ENCODE measurements at regions not wholly inside any gene's neighbourhood (a gene's known extent, or its start where the extent isn't known, plus 50 kb on each side); places are given as distances from the start of the nearest gene placed in this dataset.

DNA sequence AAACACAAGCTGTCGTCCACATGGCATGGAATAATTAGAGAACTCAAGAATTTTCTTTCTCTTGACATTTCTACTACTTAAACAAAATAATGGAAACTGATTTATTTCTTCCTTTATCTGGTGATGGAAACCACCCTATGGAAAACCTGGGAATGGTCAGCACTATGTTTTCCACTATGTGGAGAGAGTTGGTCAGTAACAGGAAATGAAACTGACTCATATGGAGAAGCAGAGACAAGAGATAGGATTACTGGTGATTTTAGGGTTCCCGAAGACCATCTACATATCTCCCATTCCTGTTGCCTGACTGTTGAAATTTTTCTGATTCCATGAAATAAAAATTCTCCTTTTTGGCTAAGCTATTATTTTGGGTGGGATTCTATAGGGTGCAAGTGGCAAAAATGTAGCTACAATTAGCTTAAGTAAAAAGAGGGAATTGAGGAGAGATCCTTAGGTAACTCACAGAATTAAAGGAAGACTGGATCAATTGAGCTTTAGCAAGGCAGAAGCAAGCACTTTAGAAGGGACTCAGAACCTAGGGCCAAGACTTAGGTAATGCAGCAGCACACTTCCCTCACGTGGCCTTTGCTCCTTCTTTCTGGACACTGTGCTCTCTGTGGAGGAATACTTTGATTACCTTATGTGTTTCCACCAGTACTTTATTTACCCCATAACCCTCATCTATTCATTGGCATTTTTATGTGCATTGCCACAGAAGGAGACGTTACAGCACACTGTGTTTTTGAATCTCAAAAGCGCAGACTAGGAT lies 89.6 kb downstream of the LEPR start:
- Mint-ChIP-seq H3K4me1 (no peaks in the 10 kb centered on the region), H3K27me3 (peaks cover 7% of the 10 kb centered on the region), H3K27ac (ENCODE audit: low read depth) (no peak overlapping the region), H3K4me3 (no peak overlapping the region), H3K9me3 (no peaks in the 10 kb centered on the region), H3K36me3 (ENCODE audit: insufficient read depth) (no peaks in the 10 kb centered on the region)
- no peak for ATAC-seq (replicated peaks; ENCODE audit: extremely low read depth, poor library complexity, severe bottlenecking)
- no peak for DNase-seq (ENCODE audit: low spot score in 2 of 2)

GRCh38 chr1:65510961-65511360 lies 90.5 kb downstream of the LEPR start:
- H3K9me3 Mint-ChIP-seq, result no peaks in the 10 kb centered on the region
- no peak overlapping the region for H3K4me3 Mint-ChIP-seq
- H3K27me3 Mint-ChIP-seq, result peaks cover 7% of the 10 kb centered on the region
- H3K27ac Mint-ChIP-seq (ENCODE audit: low read depth), result no peak overlapping the region
- H3K4me1 Mint-ChIP-seq, result no peaks in the 10 kb centered on the region
- no peak for DNase-seq (ENCODE audit: low spot score in 2 of 2)
- no peak for ATAC-seq (replicated peaks; ENCODE audit: extremely low read depth, poor library complexity, severe bottlenecking)
- no peaks in the 10 kb centered on the region for H3K36me3 Mint-ChIP-seq (ENCODE audit: insufficient read depth)

GRCh38 chr1:65512383-65512782 lies 91.9 kb downstream of the LEPR start:
- no peaks in the 10 kb centered on the region for H3K36me3 Mint-ChIP-seq (ENCODE audit: insufficient read depth)
- H3K27ac Mint-ChIP-seq (ENCODE audit: low read depth), result no peak overlapping the region
- peaks cover 7% of the 10 kb centered on the region for H3K27me3 Mint-ChIP-seq
- H3K9me3 Mint-ChIP-seq, result no peaks in the 10 kb centered on the region
- ATAC-seq (replicated peaks; ENCODE audit: extremely low read depth, poor library complexity, severe bottlenecking) (no peak), DNase-seq (ENCODE audit: low spot score in 2 of 2) (no peak)
- H3K4me1 Mint-ChIP-seq, result no peaks in the 10 kb centered on the region
- H3K4me3 Mint-ChIP-seq, result no peak overlapping the region

DNA sequence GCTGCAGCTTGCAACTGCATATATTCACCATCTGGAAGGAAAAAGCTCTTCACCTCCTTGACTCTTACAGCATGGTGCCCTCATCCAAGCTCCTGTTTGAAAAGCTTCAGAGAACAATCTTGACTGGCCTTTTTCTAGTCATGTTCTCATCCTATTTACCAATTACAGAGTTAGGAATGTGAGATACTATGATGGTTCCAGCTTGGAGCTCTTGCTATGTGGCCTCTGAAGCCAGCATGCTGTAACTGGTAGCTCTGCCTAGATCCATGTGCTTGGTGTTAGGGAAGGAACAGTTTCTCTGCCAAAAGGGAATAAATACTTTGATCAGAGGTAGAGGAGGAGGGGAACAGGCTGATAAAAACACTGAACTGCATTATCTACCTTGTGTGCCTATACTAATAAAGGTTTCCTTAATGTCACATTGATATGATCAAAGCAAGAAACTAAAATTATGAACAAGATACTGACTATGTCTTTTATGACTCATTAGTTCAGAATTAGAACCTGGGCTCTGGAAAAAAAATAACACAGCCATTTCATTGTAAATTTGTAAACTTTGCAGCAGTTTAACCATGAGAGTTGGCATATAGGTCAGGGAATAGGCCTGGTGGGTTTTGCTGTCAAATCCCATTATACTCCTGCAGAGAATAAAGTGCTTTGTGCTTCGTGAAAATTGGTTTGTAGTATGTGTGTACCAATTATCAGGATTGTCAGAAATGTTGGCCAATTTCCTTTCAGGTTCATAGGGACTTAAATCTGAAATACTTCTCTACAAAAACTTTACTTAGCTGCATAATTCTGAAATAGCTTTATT lies 92.7 kb downstream of the LEPR start:
- H3K9me3 Mint-ChIP-seq, result no peaks in the 10 kb centered on the region
- ATAC-seq (replicated peaks; ENCODE audit: extremely low read depth, poor library complexity, severe bottlenecking) (no peak), DNase-seq (ENCODE audit: low spot score in 2 of 2) (no peak)
- no peaks in the 10 kb centered on the region for H3K4me1 Mint-ChIP-seq
- peaks cover 7% of the 10 kb centered on the region for H3K27me3 Mint-ChIP-seq
- no peaks in the 10 kb centered on the region for H3K36me3 Mint-ChIP-seq (ENCODE audit: insufficient read depth)
- no peak overlapping the region for H3K27ac Mint-ChIP-seq (ENCODE audit: low read depth)
- no peak overlapping the region for H3K4me3 Mint-ChIP-seq

DNA sequence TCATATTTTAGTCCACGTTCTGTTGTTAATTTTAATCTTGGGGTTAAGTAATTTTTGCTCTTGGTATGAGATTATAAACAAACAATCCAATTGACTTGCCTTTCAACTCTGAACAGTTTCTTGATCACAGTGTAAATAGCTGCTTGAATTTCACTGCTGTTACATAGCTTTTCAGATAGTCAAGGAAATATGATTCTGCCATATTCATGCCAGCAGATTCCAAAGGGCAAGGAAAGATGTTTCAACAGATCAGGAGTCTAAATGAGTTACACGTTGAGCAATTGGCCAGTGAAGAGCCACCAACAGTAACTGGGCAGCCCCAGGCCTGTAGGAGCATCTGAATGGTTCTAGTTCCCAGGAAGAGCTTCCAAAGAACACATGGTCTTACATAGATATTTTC lies 93.6 kb downstream of the LEPR start:
- Mint-ChIP-seq H3K27ac (ENCODE audit: low read depth) (no peak overlapping the region), H3K4me3 (no peak overlapping the region), H3K9me3 (no peaks in the 10 kb centered on the region), H3K4me1 (no peaks in the 10 kb centered on the region), H3K27me3 (peaks cover 7% of the 10 kb centered on the region), H3K36me3 (ENCODE audit: insufficient read depth) (no peaks in the 10 kb centered on the region)
- no peak for DNase-seq (ENCODE audit: low spot score in 2 of 2)
- ATAC-seq (replicated peaks; ENCODE audit: extremely low read depth, poor library complexity, severe bottlenecking), result no peak

DNA sequence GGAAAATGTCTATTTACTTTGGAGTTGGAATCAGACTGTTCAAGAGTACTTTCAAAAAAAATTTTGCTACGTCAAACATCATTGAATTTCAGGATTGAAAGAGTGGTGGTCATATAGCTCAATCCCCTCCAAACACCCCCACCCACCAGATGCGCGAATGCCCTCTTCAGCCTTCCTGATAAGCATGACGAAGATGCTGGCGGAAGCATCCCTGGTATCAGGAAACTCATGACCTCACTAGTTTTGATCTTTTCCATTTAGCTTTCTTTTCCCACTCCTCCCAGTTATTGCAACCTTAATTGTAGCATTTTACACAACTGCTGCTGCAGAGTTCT lies 104.4 kb downstream of the LEPR start:
- DNase-seq (ENCODE audit: low spot score in 2 of 2), result no peak
- Mint-ChIP-seq H3K27ac (ENCODE audit: low read depth) (no peak overlapping the region), H3K27me3 (peaks cover 44% of the 10 kb centered on the region), H3K4me1 (no peaks in the 10 kb centered on the region), H3K9me3 (no peaks in the 10 kb centered on the region), H3K4me3 (no peak overlapping the region), H3K36me3 (ENCODE audit: insufficient read depth) (peaks cover 3% of the 10 kb centered on the region)
- ATAC-seq (replicated peaks; ENCODE audit: extremely low read depth, poor library complexity, severe bottlenecking), result no peak

- no peaks in the 10 kb centered on the region for H3K4me1 Mint-ChIP-seq
- ATAC-seq (replicated peaks; ENCODE audit: extremely low read depth, poor library complexity, severe bottlenecking) (no peak), DNase-seq (ENCODE audit: low spot score in 2 of 2) (no peak)
- H3K9me3 Mint-ChIP-seq, result no peaks in the 10 kb centered on the region
- H3K27me3 Mint-ChIP-seq, result peaks cover 50% of the 10 kb centered on the region
- H3K27ac Mint-ChIP-seq (ENCODE audit: low read depth), result no peak overlapping the region
- H3K4me3 Mint-ChIP-seq, result no peak overlapping the region
- peaks cover 3% of the 10 kb centered on the region for H3K36me3 Mint-ChIP-seq (ENCODE audit: insufficient read depth)
Observed at GRCh38 chr1:65525266-65526048, 105.0 kb downstream of the LEPR start.

- no peak for ATAC-seq (replicated peaks; ENCODE audit: extremely low read depth, poor library complexity, severe bottlenecking)
- H3K27me3 Mint-ChIP-seq, result peaks cover 56% of the 10 kb centered on the region
- DNase-seq (ENCODE audit: low spot score in 2 of 2), result no peak
- no peak overlapping the region for H3K4me3 Mint-ChIP-seq
- H3K36me3 Mint-ChIP-seq (ENCODE audit: insufficient read depth), result peaks cover 3% of the 10 kb centered on the region
- no peaks in the 10 kb centered on the region for H3K9me3 Mint-ChIP-seq
- H3K4me1 Mint-ChIP-seq, result no peaks in the 10 kb centered on the region
- no peak overlapping the region for H3K27ac Mint-ChIP-seq (ENCODE audit: low read depth)
Observed at GRCh38 chr1:65526049-65526556, 105.6 kb downstream of the LEPR start.

- Mint-ChIP-seq H3K27ac (ENCODE audit: low read depth) (no peak overlapping the region), H3K4me3 (no peak overlapping the region), H3K27me3 (peaks cover 67% of the 10 kb centered on the region), H3K36me3 (ENCODE audit: insufficient read depth) (peaks cover 3% of the 10 kb centered on the region), H3K9me3 (peaks cover 6% of the 10 kb centered on the region), H3K4me1 (no peaks in the 10 kb centered on the region)
- no peak for ATAC-seq (replicated peaks; ENCODE audit: extremely low read depth, poor library complexity, severe bottlenecking)
- DNase-seq (ENCODE audit: low spot score in 2 of 2), result no peak
Observed at GRCh38 chr1:65527190-65527589, 106.7 kb downstream of the LEPR start.

DNA sequence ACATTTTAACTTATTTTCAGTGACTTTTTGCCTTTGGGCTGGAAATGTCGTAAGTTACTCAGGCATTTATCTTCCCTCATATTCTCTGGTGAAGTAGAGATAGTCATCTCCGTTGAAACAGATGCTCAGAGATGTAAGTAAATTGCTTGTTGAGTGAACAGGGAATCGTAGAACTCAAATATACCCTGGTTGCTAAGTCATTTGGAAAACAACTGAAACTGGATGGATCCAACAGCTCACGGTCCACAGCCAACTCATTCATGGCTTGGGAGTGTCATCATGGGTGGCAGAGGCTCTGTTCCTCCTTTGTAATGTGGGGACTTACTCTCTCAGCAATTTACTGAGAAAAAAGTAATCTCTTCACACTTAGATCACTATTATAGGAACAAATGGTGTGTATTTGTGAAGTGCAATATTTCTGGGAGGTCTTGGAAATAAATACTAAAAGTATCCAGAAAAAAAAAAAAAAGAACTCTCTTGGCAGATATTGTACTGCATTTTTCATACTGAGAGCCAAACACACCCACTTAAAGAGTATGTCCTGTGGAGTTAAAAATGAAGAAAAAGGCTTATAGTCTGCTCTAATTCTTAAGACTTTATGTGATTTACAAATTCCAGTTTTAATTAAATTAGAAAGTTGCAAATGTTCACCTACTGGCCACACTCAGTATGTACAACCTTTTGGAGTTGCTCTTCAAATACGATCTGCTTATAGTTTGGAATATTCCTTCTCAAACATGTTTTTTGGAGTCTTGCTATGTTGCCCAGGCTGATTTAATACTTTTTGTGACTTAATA lies 107.4 kb downstream of the LEPR start:
- DNase-seq (ENCODE audit: low spot score in 2 of 2), result no peak

GRCh38 chr1:65531972-65532570 lies 111.6 kb downstream of the LEPR start:
- no peak for ATAC-seq (replicated peaks; ENCODE audit: extremely low read depth, poor library complexity, severe bottlenecking)
- no peaks in the 10 kb centered on the region for H3K4me1 Mint-ChIP-seq

More for the DNA sequence above, 107.4 kb downstream of the LEPR start:
- no peak for ATAC-seq (replicated peaks; ENCODE audit: extremely low read depth, poor library complexity, severe bottlenecking)
- Mint-ChIP-seq H3K4me1 (no peaks in the 10 kb centered on the region), H3K27ac (ENCODE audit: low read depth) (no peak overlapping the region), H3K9me3 (peaks cover 6% of the 10 kb centered on the region), H3K36me3 (ENCODE audit: insufficient read depth) (peaks cover 3% of the 10 kb centered on the region), H3K27me3 (peaks cover 71% of the 10 kb centered on the region), H3K4me3 (no peak overlapping the region)

GRCh38 chr1:65535981-65536380 lies 115.5 kb downstream of the LEPR start:
- Mint-ChIP-seq H3K27me3 (peaks cover 22% of the 10 kb centered on the region), H3K27ac (ENCODE audit: low read depth) (no peak overlapping the region), H3K36me3 (ENCODE audit: insufficient read depth) (no peaks in the 10 kb centered on the region), H3K4me1 (no peaks in the 10 kb centered on the region), H3K4me3 (no peak overlapping the region), H3K9me3 (peaks cover 6% of the 10 kb centered on the region)
- DNase-seq (ENCODE audit: low spot score in 2 of 2) (no peak), ATAC-seq (replicated peaks; ENCODE audit: extremely low read depth, poor library complexity, severe bottlenecking) (no peak)

More at GRCh38 chr1:65531972-65532570, 111.6 kb downstream of the LEPR start:
- Mint-ChIP-seq H3K36me3 (ENCODE audit: insufficient read depth) (no peaks in the 10 kb centered on the region), H3K9me3 (peaks cover 6% of the 10 kb centered on the region), H3K4me3 (no peak overlapping the region), H3K27ac (ENCODE audit: low read depth) (no peak overlapping the region), H3K27me3 (peaks cover 44% of the 10 kb centered on the region)
- DNase-seq (ENCODE audit: low spot score in 2 of 2), result no peak
